Glutamatergic neuron (in vitro differentiated cells): ENCODE measurements at regions not wholly inside any gene's neighbourhood (a gene's known extent, or its start where the extent isn't known, plus 50 kb on each side); places are given as distances from the start of the nearest gene placed in this dataset.

Experiments
- DNase-seq: peaks from one replicate; pipeline ENCODE4 v3.0.0; 2022
- H3K27ac Mint-ChIP-seq: one replicate; pipeline ENCODE4 v1.8.0; 2020; ENCODE audit warnings: mild to moderate bottlenecking, mixed read lengths, inconsistent platforms; ENCODE audit not compliant: unreplicated experiment
- H3K27me3 Mint-ChIP-seq: one replicate; pipeline ENCODE4 v1.8.0; 2020; ENCODE audit warnings: mild to moderate bottlenecking, moderate library complexity, mixed read lengths, inconsistent platforms; ENCODE audit not compliant: unreplicated experiment
- H3K36me3 Mint-ChIP-seq: one replicate; pipeline ENCODE4 v1.8.0; 2020; ENCODE audit warnings: mild to moderate bottlenecking, mixed read lengths, inconsistent platforms; ENCODE audit not compliant: unreplicated experiment
- H3K4me1 Mint-ChIP-seq: one replicate; pipeline ENCODE4 v1.8.0; 2020; ENCODE audit warnings: mild to moderate bottlenecking, low read depth, mixed read lengths, inconsistent platforms; ENCODE audit not compliant: unreplicated experiment
- H3K4me3 Mint-ChIP-seq: one replicate; pipeline ENCODE4 v1.8.0; 2020; ENCODE audit warnings: mild to moderate bottlenecking, mixed read lengths, inconsistent platforms; ENCODE audit not compliant: unreplicated experiment
- H3K9me3 Mint-ChIP-seq: one replicate; pipeline ENCODE4 v1.8.0; 2020; ENCODE audit warnings: mild to moderate bottlenecking, moderate library complexity, mixed read lengths, inconsistent platforms; ENCODE audit not compliant: unreplicated experiment
- TF ChIP-seq, protein P1 (sequence below): fragments of 200-600 bp; sonication (generic); IDR thresholded peaks from one replicate; pipeline ENCODE4 v1.5.0; 2021; ENCODE audit not compliant: partially characterized antibody, unreplicated experiment

- no peak for DNase-seq
- no peak overlapping the region for H3K4me3 Mint-ChIP-seq
- no peaks in the 10 kb centered on the region for H3K4me1 Mint-ChIP-seq
- no peak overlapping the region for H3K27ac Mint-ChIP-seq
- TF ChIP-seq, protein P1, sequence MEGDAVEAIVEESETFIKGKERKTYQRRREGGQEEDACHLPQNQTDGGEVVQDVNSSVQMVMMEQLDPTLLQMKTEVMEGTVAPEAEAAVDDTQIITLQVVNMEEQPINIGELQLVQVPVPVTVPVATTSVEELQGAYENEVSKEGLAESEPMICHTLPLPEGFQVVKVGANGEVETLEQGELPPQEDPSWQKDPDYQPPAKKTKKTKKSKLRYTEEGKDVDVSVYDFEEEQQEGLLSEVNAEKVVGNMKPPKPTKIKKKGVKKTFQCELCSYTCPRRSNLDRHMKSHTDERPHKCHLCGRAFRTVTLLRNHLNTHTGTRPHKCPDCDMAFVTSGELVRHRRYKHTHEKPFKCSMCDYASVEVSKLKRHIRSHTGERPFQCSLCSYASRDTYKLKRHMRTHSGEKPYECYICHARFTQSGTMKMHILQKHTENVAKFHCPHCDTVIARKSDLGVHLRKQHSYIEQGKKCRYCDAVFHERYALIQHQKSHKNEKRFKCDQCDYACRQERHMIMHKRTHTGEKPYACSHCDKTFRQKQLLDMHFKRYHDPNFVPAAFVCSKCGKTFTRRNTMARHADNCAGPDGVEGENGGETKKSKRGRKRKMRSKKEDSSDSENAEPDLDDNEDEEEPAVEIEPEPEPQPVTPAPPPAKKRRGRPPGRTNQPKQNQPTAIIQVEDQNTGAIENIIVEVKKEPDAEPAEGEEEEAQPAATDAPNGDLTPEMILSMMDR = no peak
- peaks cover 4% of the 10 kb centered on the region for H3K36me3 Mint-ChIP-seq
- peaks cover 4% of the 10 kb centered on the region for H3K9me3 Mint-ChIP-seq
- H3K27me3 Mint-ChIP-seq = peaks cover 5% of the 10 kb centered on the region
These were observed 162.2 kb downstream of the SYT10 start for GRCh38 chr12:33277376-33277775.

DNA sequence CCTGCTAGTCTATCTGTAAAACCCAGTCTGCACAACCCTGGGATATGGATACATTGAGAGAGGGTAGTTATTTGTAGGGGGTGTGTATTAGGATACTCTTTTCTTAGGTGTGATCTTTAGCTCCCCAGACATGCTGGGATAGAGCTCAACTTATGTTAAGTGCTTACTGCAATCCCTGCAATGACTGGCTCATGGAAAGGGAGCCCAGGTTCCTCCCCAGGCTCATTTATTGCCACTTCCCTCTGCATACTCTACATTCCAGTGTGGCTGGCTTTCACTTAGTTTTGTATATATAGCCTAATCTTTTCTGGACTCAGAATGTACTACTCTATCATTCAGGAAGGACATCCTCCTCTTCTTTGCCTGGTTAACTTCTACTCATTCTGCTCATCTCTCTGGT, 172.0 kb downstream of the SYT10 start:
- TF ChIP-seq, protein P1 = no peak
- no peak overlapping the region for H3K4me3 Mint-ChIP-seq
- H3K27ac Mint-ChIP-seq = no peak overlapping the region
- H3K27me3 Mint-ChIP-seq = no peaks in the 10 kb centered on the region
- H3K4me1 Mint-ChIP-seq = no peaks in the 10 kb centered on the region
- no peaks in the 10 kb centered on the region for H3K36me3 Mint-ChIP-seq
- H3K9me3 Mint-ChIP-seq = no peaks in the 10 kb centered on the region
- DNase-seq = no peak

DNA sequence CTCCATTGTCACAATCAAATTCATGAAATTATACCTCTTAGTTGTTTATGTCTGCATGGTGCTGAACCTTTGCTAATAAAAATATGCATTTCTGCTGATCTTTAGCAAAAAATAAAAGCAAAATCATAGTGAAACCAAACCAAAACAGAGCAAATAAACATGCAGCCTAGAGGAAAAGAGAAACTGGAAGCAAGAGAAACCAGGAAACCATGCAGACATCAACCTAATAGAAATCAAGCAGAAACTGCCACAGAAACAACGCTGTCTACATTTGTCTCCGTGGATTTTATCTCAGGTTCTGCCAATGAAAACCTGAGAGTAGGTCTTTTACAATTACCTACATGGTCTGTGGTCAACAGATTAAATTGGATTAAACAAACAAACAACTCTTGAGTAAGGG, 173.7 kb downstream of the SYT10 start:
- H3K9me3 Mint-ChIP-seq = no peaks in the 10 kb centered on the region
- H3K27ac Mint-ChIP-seq = no peak overlapping the region
- no peak overlapping the region for H3K4me3 Mint-ChIP-seq
- H3K36me3 Mint-ChIP-seq = no peaks in the 10 kb centered on the region
- no peaks in the 10 kb centered on the region for H3K4me1 Mint-ChIP-seq
- TF ChIP-seq, protein P1 = no peak
- DNase-seq = no peak
- H3K27me3 Mint-ChIP-seq = no peaks in the 10 kb centered on the region

DNA sequence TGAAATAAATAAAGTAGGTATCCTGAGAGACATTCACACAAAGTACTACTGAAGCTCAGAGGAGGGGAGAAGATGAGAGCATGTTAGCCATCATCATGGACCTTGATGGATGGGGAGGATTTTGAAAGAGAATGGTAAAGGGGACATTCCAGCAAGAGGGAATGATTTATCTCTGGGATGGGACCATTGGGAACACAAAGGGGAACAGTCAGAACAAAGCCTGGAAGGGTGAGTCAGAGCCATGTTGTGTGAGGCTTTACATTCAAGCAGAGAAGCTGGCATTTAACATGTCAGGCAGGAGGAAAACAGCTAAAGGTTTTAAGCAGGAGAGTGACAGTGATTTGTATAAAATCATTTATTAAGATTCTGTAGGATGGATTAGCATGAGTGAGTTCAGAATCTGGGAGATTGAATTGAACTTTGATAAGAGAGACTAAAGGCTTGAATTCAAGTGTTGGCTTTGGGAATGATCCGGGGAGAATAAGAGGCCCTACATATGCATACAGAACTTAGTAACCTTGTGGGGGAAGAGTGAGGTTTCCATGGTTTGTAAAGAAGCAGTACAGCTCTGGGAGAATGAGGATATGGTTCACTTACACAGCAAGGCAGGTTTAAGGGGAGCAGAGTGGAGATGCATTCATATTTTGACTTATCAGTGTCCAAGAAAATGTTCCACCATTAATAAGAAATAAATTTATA, 174.4 kb downstream of the SYT10 start:
- no peaks in the 10 kb centered on the region for H3K9me3 Mint-ChIP-seq
- H3K36me3 Mint-ChIP-seq = no peaks in the 10 kb centered on the region
- DNase-seq = no peak
- H3K27me3 Mint-ChIP-seq = no peaks in the 10 kb centered on the region
- H3K4me3 Mint-ChIP-seq = no peak overlapping the region
- no peak overlapping the region for H3K27ac Mint-ChIP-seq
- H3K4me1 Mint-ChIP-seq = no peaks in the 10 kb centered on the region
- TF ChIP-seq, protein P1 = no peak

- TF ChIP-seq, protein P1 = no peak
- Mint-ChIP-seq H3K27me3 (no peaks in the 10 kb centered on the region), H3K4me3 (no peak overlapping the region), H3K27ac (no peak overlapping the region), H3K9me3 (no peaks in the 10 kb centered on the region), H3K4me1 (no peaks in the 10 kb centered on the region), H3K36me3 (no peaks in the 10 kb centered on the region)
- no peak for DNase-seq
These were observed 186.4 kb downstream of the SYT10 start for GRCh38 chr12:33253178-33253577.
